ENCODE measurements at regions not wholly inside any gene's neighbourhood (a gene's known extent, or its start where the extent isn't known, plus 50 kb on each side); places are given as distances from the start of the nearest gene placed in this dataset.

- no peak for DNase-seq
- Histone ChIP-seq H3K9me3 (no peaks in the 10 kb centered on the region), H3K27ac (no peak overlapping the region), H3K4me1 (no peaks in the 10 kb centered on the region), H3K27me3 (no peaks in the 10 kb centered on the region), H3K4me3 (no peak overlapping the region), H3K36me3 (no peaks in the 10 kb centered on the region)
- intact Hi-C loops (cut with DNase I; ENCODE audit: low total_unique reads) = no loop called here
- TF ChIP-seq, protein P1, sequence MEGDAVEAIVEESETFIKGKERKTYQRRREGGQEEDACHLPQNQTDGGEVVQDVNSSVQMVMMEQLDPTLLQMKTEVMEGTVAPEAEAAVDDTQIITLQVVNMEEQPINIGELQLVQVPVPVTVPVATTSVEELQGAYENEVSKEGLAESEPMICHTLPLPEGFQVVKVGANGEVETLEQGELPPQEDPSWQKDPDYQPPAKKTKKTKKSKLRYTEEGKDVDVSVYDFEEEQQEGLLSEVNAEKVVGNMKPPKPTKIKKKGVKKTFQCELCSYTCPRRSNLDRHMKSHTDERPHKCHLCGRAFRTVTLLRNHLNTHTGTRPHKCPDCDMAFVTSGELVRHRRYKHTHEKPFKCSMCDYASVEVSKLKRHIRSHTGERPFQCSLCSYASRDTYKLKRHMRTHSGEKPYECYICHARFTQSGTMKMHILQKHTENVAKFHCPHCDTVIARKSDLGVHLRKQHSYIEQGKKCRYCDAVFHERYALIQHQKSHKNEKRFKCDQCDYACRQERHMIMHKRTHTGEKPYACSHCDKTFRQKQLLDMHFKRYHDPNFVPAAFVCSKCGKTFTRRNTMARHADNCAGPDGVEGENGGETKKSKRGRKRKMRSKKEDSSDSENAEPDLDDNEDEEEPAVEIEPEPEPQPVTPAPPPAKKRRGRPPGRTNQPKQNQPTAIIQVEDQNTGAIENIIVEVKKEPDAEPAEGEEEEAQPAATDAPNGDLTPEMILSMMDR (IDR thresholded peaks at IDR 0.05) = no peak
Observed at GRCh38 chr12:67468549-67469245, 179.8 kb upstream of the DYRK2 start.

DNA sequence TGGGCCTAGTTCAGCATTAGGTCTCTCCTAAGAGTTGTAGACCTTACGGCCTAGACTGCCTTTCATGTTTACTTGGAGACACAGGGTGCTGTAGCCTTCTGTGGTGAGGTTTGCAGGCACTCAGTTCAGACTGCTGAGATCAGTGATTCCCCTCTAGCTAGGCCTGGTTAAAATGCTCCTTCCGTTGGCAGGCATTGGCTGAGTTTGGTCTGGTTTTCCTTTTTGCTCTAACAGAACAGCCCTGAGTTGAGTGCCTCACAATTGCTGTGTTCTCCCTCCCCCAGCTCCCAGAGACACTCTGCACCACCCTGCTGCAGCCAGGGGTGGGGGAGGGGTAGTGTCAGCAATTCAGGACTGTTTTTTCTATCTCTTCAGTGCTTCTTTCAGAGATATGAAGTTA lies 178.9 kb upstream of the DYRK2 start:
- intact Hi-C loops (cut with DNase I; ENCODE audit: low total_unique reads) = no loop called here
- DNase-seq = no peak
- no peaks in the 10 kb centered on the region for H3K36me3 ChIP-seq
- TF ChIP-seq, protein P1 (IDR thresholded peaks at IDR 0.05) = no peak
- no peaks in the 10 kb centered on the region for H3K27me3 ChIP-seq
- no peak overlapping the region for H3K4me3 ChIP-seq
- H3K4me1 ChIP-seq = no peaks in the 10 kb centered on the region
- no peaks in the 10 kb centered on the region for H3K9me3 ChIP-seq
- no peak overlapping the region for H3K27ac ChIP-seq

- H3K36me3 ChIP-seq = no peaks in the 10 kb centered on the region
- H3K4me1 ChIP-seq = no peaks in the 10 kb centered on the region
- no peaks in the 10 kb centered on the region for H3K27me3 ChIP-seq
- no peak overlapping the region for H3K4me3 ChIP-seq
- no peaks in the 10 kb centered on the region for H3K9me3 ChIP-seq
- TF ChIP-seq, protein P1 (IDR thresholded peaks at IDR 0.05) = no peak
- DNase-seq = no peak
- intact Hi-C loops (cut with DNase I; ENCODE audit: low total_unique reads) = no loop called here
- H3K27ac ChIP-seq = no peak overlapping the region
Observed at GRCh38 chr12:67471810-67472209, 176.7 kb upstream of the DYRK2 start.

GRCh38 chr12:67472539-67472938 lies 176.0 kb upstream of the DYRK2 start:
- H3K36me3 ChIP-seq = no peaks in the 10 kb centered on the region
- H3K27me3 ChIP-seq = no peaks in the 10 kb centered on the region
- TF ChIP-seq, protein P1 (IDR thresholded peaks at IDR 0.05) = no peak
- H3K4me3 ChIP-seq = no peak overlapping the region
- intact Hi-C loops (cut with DNase I; ENCODE audit: low total_unique reads) = no loop called here
- H3K4me1 ChIP-seq = no peaks in the 10 kb centered on the region
- DNase-seq = peak in 1 of 2 donors; percentile 52
- H3K9me3 ChIP-seq = no peaks in the 10 kb centered on the region
- H3K27ac ChIP-seq = no peak overlapping the region

- Histone ChIP-seq H3K4me1 (no peaks in the 10 kb centered on the region), H3K9me3 (no peaks in the 10 kb centered on the region), H3K4me3 (no peak overlapping the region), H3K36me3 (no peaks in the 10 kb centered on the region), H3K27ac (no peak overlapping the region), H3K27me3 (no peaks in the 10 kb centered on the region)
- TF ChIP-seq, protein P1 (IDR thresholded peaks at IDR 0.05) = no peak
- intact Hi-C loops (cut with DNase I; ENCODE audit: low total_unique reads) = no loop called here
- DNase-seq = no peak
Observed at GRCh38 chr12:67474934-67475620, 173.5 kb upstream of the DYRK2 start.

Measured in tibial artery (tissue), 4 donors.